Tibial artery (tissue), 4 donors: ENCODE measurements at regions not wholly inside any gene's neighbourhood (a gene's known extent, or its start where the extent isn't known, plus 50 kb on each side); places are given as distances from the start of the nearest gene placed in this dataset.

Experiments
- DNase-seq, 2 donors: peaks; one replicate each; pipeline ENCODE4 v3.0.0-alpha.2; 2019
- H3K27ac ChIP-seq, 2 donors: fragments of 200-600 bp; sonication (generic) in 1 of 2; 1 replicate in 1 of 2; 2 replicates in 1 of 2; pipeline ENCODE4 v1.5.1; 2018 to 2019; ENCODE audit warnings: mild to moderate bottlenecking in 1 of 2
- H3K27me3 ChIP-seq, 2 donors: fragments of 200-600 bp; sonication (generic) in 1 of 2; one replicate each; pipeline versions ENCODE4 v1.5.1 to v1.6.0; 2016 to 2019
- H3K36me3 ChIP-seq, 3 donors: fragments of 200-600 bp; sonication (generic) in 2 of 3; one replicate each; pipeline ENCODE4 v1.5.1; 2016 to 2019; ENCODE audit warnings: mild to moderate bottlenecking in 2 of 3
- H3K4me1 ChIP-seq, 4 donors: fragments of 200-600 bp; sonication (generic) in 2 of 4; 1 replicate in 3 of 4; 2 replicates in 1 of 4; pipeline ENCODE4 v1.5.1; 2016 to 2019
- H3K4me3 ChIP-seq, 2 donors: fragments of 200-600 bp; sonication (generic) in 1 of 2; 1 replicate in 1 of 2; 2 replicates in 1 of 2; pipeline ENCODE4 v1.5.1; 2018 to 2019; ENCODE audit warnings: mild to moderate bottlenecking in 2 of 2
- H3K9me3 ChIP-seq, 3 donors: fragments of 200-600 bp; sonication (generic) in 1 of 3; one replicate each; pipeline ENCODE4 v1.5.1; 2016 to 2019
- CTCF ChIP-seq, 2 experiments: fragments of 200-600 bp in 1 of 2; fragments of 450-650 bp in 1 of 2; IDR thresholded peaks; one replicate each; pipeline ENCODE4 v1.5.1; 2017 to 2019; ENCODE audit warnings: antibody characterized with exemption in 2 of 2, mild to moderate bottlenecking in 1 of 2, moderate library complexity in 1 of 2
- intact Hi-C: fragments of 100-400 bp; cut with DNase I; formaldehyde crosslinking; loops from one replicate; pipeline ENCODE4 v1.15.0; 2023; ENCODE audit warnings: low total_unique reads

- intact Hi-C loops = no loop called here
- Histone ChIP-seq H3K27ac (no peak overlapping the region), H3K9me3 (peaks cover 0 to 13% (median 11%) of the 10 kb centered on the region in 3 donors), H3K4me1 (no peaks in the 10 kb centered on the region), H3K4me3 (no peak overlapping the region), H3K36me3 (no peaks in the 10 kb centered on the region), H3K27me3 (no peaks in the 10 kb centered on the region)
- no peak for DNase-seq
- no peak for TF ChIP-seq CTCF (IDR thresholded peaks at IDR 0.05)
Observed at GRCh38 chr17:53950207-53950857, 127.6 kb downstream of the KIF2B start.

GRCh38 chr17:53950858-53951250 lies 128.1 kb downstream of the KIF2B start:
- Histone ChIP-seq H3K27ac (no peak overlapping the region), H3K4me3 (no peak overlapping the region), H3K4me1 (no peaks in the 10 kb centered on the region), H3K9me3 (peaks cover 0 to 17% (median 11%) of the 10 kb centered on the region in 3 donors), H3K27me3 (no peaks in the 10 kb centered on the region), H3K36me3 (no peaks in the 10 kb centered on the region)
- DNase-seq = no peak
- intact Hi-C loops = no loop called here
- no peak for TF ChIP-seq CTCF (IDR thresholded peaks at IDR 0.05)

- DNase-seq = no peak
- H3K4me1 ChIP-seq = no peaks in the 10 kb centered on the region
- intact Hi-C loops = no loop called here
- no peaks in the 10 kb centered on the region for H3K27me3 ChIP-seq
- no peak overlapping the region for H3K27ac ChIP-seq
- no peak for TF ChIP-seq CTCF (IDR thresholded peaks at IDR 0.05)
- H3K36me3 ChIP-seq = no peaks in the 10 kb centered on the region
- no peaks in the 10 kb centered on the region for H3K9me3 ChIP-seq
- no peak overlapping the region for H3K4me3 ChIP-seq
Observed at GRCh38 chr17:53971361-53971760, 148.6 kb downstream of the KIF2B start.

GRCh38 chr17:53979991-53980390 lies 157.3 kb downstream of the KIF2B start:
- Histone ChIP-seq H3K4me1 (no peaks in the 10 kb centered on the region), H3K27me3 (no peaks in the 10 kb centered on the region), H3K27ac (no peak overlapping the region), H3K4me3 (no peak overlapping the region), H3K9me3 (peaks cover 0 to 6% (median 0%) of the 10 kb centered on the region in 3 donors), H3K36me3 (no peaks in the 10 kb centered on the region)
- no peak for TF ChIP-seq CTCF (IDR thresholded peaks at IDR 0.05)
- intact Hi-C loops = no loop called here
- no peak for DNase-seq

GRCh38 chr17:53996131-53996530 lies 173.4 kb downstream of the KIF2B start:
- H3K4me1 ChIP-seq = no peaks in the 10 kb centered on the region
- TF ChIP-seq CTCF (IDR thresholded peaks at IDR 0.05) = no peak
- no peaks in the 10 kb centered on the region for H3K9me3 ChIP-seq
- no peak overlapping the region for H3K27ac ChIP-seq
- no peak overlapping the region for H3K4me3 ChIP-seq
- no peak for DNase-seq
- intact Hi-C loops = no loop called here
- H3K36me3 ChIP-seq = no peaks in the 10 kb centered on the region
- no peaks in the 10 kb centered on the region for H3K27me3 ChIP-seq

- no peaks in the 10 kb centered on the region for H3K9me3 ChIP-seq
- H3K27ac ChIP-seq = no peak overlapping the region
- TF ChIP-seq CTCF (IDR thresholded peaks at IDR 0.05) = no peak
- H3K4me1 ChIP-seq = no peaks in the 10 kb centered on the region
- no peak for DNase-seq
- intact Hi-C loops = no loop called here
- no peaks in the 10 kb centered on the region for H3K36me3 ChIP-seq
- no peak overlapping the region for H3K4me3 ChIP-seq
- no peaks in the 10 kb centered on the region for H3K27me3 ChIP-seq
Observed at GRCh38 chr17:53996890-53997289, 174.2 kb downstream of the KIF2B start.
